NCI-H226 (cell line): ENCODE measurements at regions not wholly inside any gene's neighbourhood (a gene's known extent, or its start where the extent isn't known, plus 50 kb on each side); places are given as distances from the start of the nearest gene placed in this dataset.
"Not testable (repeated sequence)": the region's sequence is repeated elsewhere in the genome, so short reads cannot be mapped to it uniquely, and the experiment has no call there.

Experiments used
- DNase-seq: peaks from one replicate; pipeline ENCODE4 v3.0.0-alpha.2; 2015

DNA sequence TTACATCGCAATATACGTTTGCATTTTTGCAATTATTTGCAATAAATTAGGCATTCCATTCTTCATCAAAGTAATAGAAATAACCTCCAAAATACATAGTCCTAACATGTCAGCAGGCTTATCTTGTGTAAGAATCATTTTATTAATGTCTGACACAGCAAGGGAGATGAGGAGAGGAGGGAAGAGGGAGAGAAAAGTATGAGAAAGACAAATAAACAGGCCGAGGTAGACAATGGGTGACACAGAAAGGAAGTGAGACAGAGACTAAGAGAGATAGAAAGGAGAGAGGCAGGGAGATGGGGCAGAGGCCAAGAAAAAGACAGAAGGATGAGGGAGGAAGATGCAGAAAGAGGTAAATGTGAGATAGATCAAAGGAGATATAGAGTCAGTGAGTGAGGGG lies 50.3 kb upstream of the CYP2B6 start:
- DNase-seq = peak; percentile 16

GRCh38 chr19:40938007-40938406 lies 53.1 kb upstream of the CYP2B6 start:
- DNase-seq = not testable (repeated sequence)

GRCh38 chr19:40936755-40937154 lies 54.3 kb upstream of the CYP2B6 start:
- no peak for DNase-seq

DNA sequence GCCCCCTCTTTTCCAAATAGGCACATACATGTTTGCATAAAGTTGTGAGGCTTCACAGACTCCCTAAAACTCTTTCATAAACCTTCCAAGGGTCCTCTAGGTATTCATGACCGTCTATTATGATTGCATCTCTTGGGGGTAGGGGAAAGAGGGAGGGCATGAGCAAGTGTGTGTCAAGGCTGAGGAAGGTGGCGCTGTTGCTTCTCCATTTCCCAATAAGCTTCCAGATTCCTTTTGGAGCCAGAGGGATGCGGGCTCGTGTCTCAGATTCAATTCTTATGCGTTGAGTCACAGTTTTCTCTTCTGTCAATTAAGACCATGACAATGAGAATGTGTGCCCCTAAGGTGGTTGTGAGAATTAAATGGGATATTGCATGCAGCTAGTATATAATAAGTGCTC lies 51.0 kb upstream of the CYP2A7 start:
- no peak for DNase-seq

GRCh38 chr19:40932008-40932959 lies 50.3 kb upstream of the CYP2A7 start:
- no peak for DNase-seq
